SU-DHL-6 (cell line): ENCODE measurements at regions not wholly inside any gene's neighbourhood (a gene's known extent, or its start where the extent isn't known, plus 50 kb on each side); places are given as distances from the start of the nearest gene placed in this dataset.

Experiments used
- H2AFZ ChIP-seq: fragments of 200-600 bp; sonication (generic); 2 replicates; pipeline ENCODE4 v1.6.1; 2014; ENCODE audit warnings: low read depth, mild to moderate bottlenecking, moderate library complexity, mixed read lengths, antibody characterized with exemption, low read length; ENCODE audit not compliant: severe bottlenecking
- H3F3A ChIP-seq: fragments of 200-600 bp; shearing (Covaris generic); 2 replicates; pipeline ENCODE4 v1.6.0; 2016; ENCODE audit warnings: antibody characterized with exemption, mild to moderate bottlenecking; ENCODE audit not compliant: insufficient read depth
- H3K27ac ChIP-seq: fragments of 200-600 bp; sonication (generic); 2 replicates; pipeline ENCODE4 v1.5.1; 2016; ENCODE audit warnings: low read depth, mild to moderate bottlenecking, low read length, moderate library complexity, mixed read lengths
- H3K27me3 ChIP-seq: fragments of 200-600 bp; sonication (generic), shearing (Covaris generic); 2 replicates; pipeline ENCODE4 v1.6.0; 2014; ENCODE audit warnings: mild to moderate bottlenecking, low read length
- H3K36me3 ChIP-seq: fragments of 200-600 bp; sonication (generic); 2 replicates; pipeline ENCODE4 v1.6.1; 2014; ENCODE audit warnings: mild to moderate bottlenecking, low read length, mixed read lengths
- H3K4me2 ChIP-seq: fragments of 300-600, 200-600 bp; shearing (Covaris generic), sonication (generic); 2 replicates; pipeline ENCODE4 v1.6.0; 2014; ENCODE audit warnings: low read length, low read depth, mild to moderate bottlenecking; ENCODE audit not compliant: poor library complexity, severe bottlenecking
- H3K4me3 ChIP-seq: fragments of 200-600 bp; sonication (generic); 2 replicates; pipeline ENCODE4 v1.5.1; 2014; ENCODE audit warnings: antibody characterized with exemption, low read length, mild to moderate bottlenecking, mixed read lengths; ENCODE audit not compliant: insufficient read depth, poor library complexity, severe bottlenecking
- H3K79me2 ChIP-seq: fragments of 200-600 bp; sonication (generic); 2 replicates; pipeline ENCODE4 v1.6.1; 2014; ENCODE audit warnings: mild to moderate bottlenecking, low read length, moderate library complexity; ENCODE audit not compliant: insufficient read depth
- H3K9ac ChIP-seq: fragments of 200-600 bp; sonication (generic); 2 replicates; pipeline ENCODE4 v1.7.0; 2014; ENCODE audit warnings: mild to moderate bottlenecking, low read length
- H3K9me2 ChIP-seq: fragments of 200-600 bp; sonication (generic); replicated peaks from 2 replicates; pipeline ENCODE4 v1.6.1; 2014; ENCODE audit warnings: low read length; ENCODE audit not compliant: insufficient read depth
- H3K9me3 ChIP-seq: fragments of 200-600 bp; sonication (generic); 2 replicates; pipeline ENCODE4 v1.6.1; 2014; ENCODE audit warnings: low read length, mixed read lengths; ENCODE audit not compliant: insufficient read depth
- H4K20me1 ChIP-seq: fragments of 200-600 bp; sonication (generic); 2 replicates; pipeline ENCODE4 v1.6.1; 2014; ENCODE audit warnings: low read depth, mild to moderate bottlenecking, antibody characterized with exemption, low read length, moderate library complexity, mixed read lengths
- EZH2phosphoT487 ChIP-seq: fragments of 200-600 bp; sonication (generic), shearing (Covaris generic); conservative IDR thresholded peaks from 2 replicates; pipeline ENCODE4 v1.6.1; 2018; ENCODE audit warnings: mild to moderate bottlenecking, antibody characterized with exemption, low read length, moderate library complexity, mixed read lengths
- TF ChIP-seq, protein P1 (sequence below): fragments of 200-600 bp; sonication (generic); IDR thresholded peaks from one replicate; pipeline ENCODE4 v1.5.1; 2017; ENCODE audit warnings: antibody characterized with exemption, mild to moderate bottlenecking, low read length, moderate library complexity; ENCODE audit not compliant: insufficient read depth, poor library complexity, severe bottlenecking

DNA sequence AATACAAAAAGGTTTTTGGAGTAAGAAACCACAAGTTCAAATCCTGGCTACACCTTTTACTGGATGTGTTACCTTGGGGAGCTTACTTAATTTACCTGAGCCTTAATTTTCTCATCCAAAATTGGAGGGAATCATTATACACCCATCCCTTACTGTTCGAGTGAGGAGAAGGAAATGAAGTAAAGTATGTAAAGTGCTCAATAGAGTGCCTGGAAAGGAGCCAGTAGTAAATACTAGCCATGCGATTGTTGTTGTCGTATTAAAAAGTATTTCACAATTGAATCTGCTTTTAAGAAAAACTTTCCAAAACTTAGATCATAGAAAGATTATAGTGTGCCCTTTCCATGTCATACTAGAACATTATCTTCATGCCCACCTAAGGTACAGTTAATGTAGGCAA is 124.5 kb downstream of the ATXN3L start:
- Histone ChIP-seq H3K4me2 (no peak overlapping the region), H3K9ac (no peak overlapping the region), H4K20me1 (no peaks in the 10 kb centered on the region), H3K36me3 (no peaks in the 10 kb centered on the region), H3K9me2 (no peaks in the 10 kb centered on the region), H2AFZ (no peak overlapping the region), H3K9me3 (no peaks in the 10 kb centered on the region), H3K27ac (no peak overlapping the region), H3K27me3 (no peaks in the 10 kb centered on the region), H3K79me2 (no peaks in the 10 kb centered on the region), H3F3A (no peaks in the 10 kb centered on the region), H3K4me3 (no peak overlapping the region)
- no peak for TF ChIP-seq EZH2phosphoT487
- TF ChIP-seq, protein P1, sequence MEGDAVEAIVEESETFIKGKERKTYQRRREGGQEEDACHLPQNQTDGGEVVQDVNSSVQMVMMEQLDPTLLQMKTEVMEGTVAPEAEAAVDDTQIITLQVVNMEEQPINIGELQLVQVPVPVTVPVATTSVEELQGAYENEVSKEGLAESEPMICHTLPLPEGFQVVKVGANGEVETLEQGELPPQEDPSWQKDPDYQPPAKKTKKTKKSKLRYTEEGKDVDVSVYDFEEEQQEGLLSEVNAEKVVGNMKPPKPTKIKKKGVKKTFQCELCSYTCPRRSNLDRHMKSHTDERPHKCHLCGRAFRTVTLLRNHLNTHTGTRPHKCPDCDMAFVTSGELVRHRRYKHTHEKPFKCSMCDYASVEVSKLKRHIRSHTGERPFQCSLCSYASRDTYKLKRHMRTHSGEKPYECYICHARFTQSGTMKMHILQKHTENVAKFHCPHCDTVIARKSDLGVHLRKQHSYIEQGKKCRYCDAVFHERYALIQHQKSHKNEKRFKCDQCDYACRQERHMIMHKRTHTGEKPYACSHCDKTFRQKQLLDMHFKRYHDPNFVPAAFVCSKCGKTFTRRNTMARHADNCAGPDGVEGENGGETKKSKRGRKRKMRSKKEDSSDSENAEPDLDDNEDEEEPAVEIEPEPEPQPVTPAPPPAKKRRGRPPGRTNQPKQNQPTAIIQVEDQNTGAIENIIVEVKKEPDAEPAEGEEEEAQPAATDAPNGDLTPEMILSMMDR, result no peak

DNA sequence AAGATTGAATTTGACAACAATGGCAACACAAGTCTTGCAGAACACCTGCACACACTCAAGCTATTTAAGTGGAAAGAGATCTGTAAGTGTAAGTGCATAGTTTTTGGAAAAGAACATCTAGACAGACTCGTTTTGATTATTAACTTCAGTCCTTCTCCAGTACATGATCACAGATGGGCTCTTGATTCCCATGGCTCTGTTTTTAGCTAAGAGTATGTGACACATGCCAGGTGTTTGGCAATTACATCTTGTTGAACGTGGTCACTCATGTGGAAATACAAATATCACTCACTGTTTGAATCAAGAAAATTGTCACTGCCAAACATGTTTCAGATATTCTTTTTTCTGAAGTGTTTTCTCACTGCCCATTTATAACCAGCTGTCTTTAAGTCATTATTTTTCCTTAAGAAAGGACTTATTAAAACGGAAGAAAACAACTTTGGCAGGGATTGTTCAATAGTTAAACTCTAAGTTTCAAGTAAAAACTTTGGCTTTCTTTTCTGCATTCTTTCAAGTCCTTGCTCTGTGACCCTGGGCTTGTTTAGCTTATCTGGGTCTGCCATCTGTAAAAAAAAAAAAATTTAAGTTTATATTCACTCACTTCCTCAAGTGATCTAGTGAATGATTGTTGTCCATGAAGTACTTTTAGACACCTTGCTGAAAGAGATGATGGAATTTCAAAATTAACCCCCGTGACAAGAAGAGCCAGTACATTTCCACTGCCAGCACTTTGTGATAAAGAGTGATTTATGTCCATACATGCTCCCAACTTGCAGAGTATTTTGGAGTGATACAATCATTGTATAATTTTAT is 125.4 kb downstream of the ATXN3L start:
- no peaks in the 10 kb centered on the region for H3K27me3 ChIP-seq
- H3K4me3 ChIP-seq, result no peak overlapping the region
- no peaks in the 10 kb centered on the region for H3K79me2 ChIP-seq
- no peaks in the 10 kb centered on the region for H3K36me3 ChIP-seq
- TF ChIP-seq, protein P1, result no peak
- no peak for TF ChIP-seq EZH2phosphoT487
- no peaks in the 10 kb centered on the region for H3F3A ChIP-seq
- no peak overlapping the region for H3K27ac ChIP-seq
- H3K9me3 ChIP-seq, result no peaks in the 10 kb centered on the region
- H3K9me2 ChIP-seq, result no peaks in the 10 kb centered on the region
- H4K20me1 ChIP-seq, result no peaks in the 10 kb centered on the region
- H3K4me2 ChIP-seq, result no peak overlapping the region
- H3K9ac ChIP-seq, result no peak overlapping the region
- H2AFZ ChIP-seq, result no peak overlapping the region

DNA sequence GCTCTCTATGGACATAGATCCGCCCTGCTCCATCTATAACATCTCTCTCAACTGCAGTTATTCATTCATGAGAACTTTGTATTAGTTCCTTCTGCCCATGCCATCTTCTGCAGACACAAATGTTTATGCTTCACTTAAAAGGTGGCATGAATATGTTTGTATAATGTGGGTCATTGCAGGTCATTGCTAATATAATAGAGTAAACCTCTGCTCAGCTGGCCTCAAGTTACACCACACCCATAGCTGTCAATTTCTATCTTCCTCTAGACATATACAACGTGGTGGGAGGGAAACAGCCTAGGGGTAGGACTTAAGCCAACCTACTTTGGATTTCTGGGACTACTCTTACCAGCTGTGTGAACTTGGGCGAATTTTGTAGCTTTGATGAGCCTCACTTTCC is 129.8 kb downstream of the ATXN3L start:
- no peaks in the 10 kb centered on the region for H3K36me3 ChIP-seq
- H3K9me2 ChIP-seq, result no peaks in the 10 kb centered on the region
- TF ChIP-seq EZH2phosphoT487, result no peak
- TF ChIP-seq, protein P1, result no peak
- no peak overlapping the region for H3K27ac ChIP-seq
- H3K9ac ChIP-seq, result no peak overlapping the region
- H4K20me1 ChIP-seq, result no peaks in the 10 kb centered on the region
- H3K4me2 ChIP-seq, result no peak overlapping the region
- no peaks in the 10 kb centered on the region for H3K79me2 ChIP-seq
- no peaks in the 10 kb centered on the region for H3K9me3 ChIP-seq
- no peaks in the 10 kb centered on the region for H3F3A ChIP-seq
- H2AFZ ChIP-seq, result no peak overlapping the region
- H3K4me3 ChIP-seq, result no peak overlapping the region
- H3K27me3 ChIP-seq, result no peaks in the 10 kb centered on the region
